GM23338 (cell line): ENCODE measurements at regions not wholly inside any gene's neighbourhood (a gene's known extent, or its start where the extent isn't known, plus 50 kb on each side); places are given as distances from the start of the nearest gene placed in this dataset.

Experiments
- ATAC-seq: fragments of 200-7000 bp; cut with Tn5 transposase; 3 replicates; pipeline ENCODE4 v1.9.1; 2020
- DNase-seq: peaks from one replicate; pipeline ENCODE4 v3.0.0-alpha.2; 2015; ENCODE audit warnings: low spot score
- H2AFZ ChIP-seq: fragments of 200-600 bp; sonication (generic); 2 replicates; pipeline ENCODE4 v1.8.0; 2016; ENCODE audit warnings: antibody characterized with exemption, mild to moderate bottlenecking, moderate library complexity
- H3F3A ChIP-seq: fragments of 200-600 bp; sonication (generic); replicated peaks from 2 replicates; pipeline ENCODE4 v1.8.0; 2017; ENCODE audit warnings: antibody characterized with exemption, mixed run types, low read depth
- H3K27ac ChIP-seq: fragments of 200-600 bp; sonication (generic); 2 replicates; pipeline ENCODE4 v1.6.1; 2016; ENCODE audit warnings: low read depth
- H3K27me3 ChIP-seq: fragments of 200-600 bp; sonication (generic); 2 replicates; pipeline ENCODE4 v1.8.0; 2016; ENCODE audit warnings: mild to moderate bottlenecking, mixed run types, moderate library complexity; ENCODE audit not compliant: insufficient read depth
- H3K36me3 ChIP-seq: fragments of 200-600 bp; sonication (generic); 2 replicates; pipeline ENCODE4 v1.8.0; 2016; ENCODE audit warnings: mild to moderate bottlenecking; ENCODE audit not compliant: insufficient read depth
- H3K4me1 ChIP-seq: fragments of 200-600 bp; sonication (generic); 2 replicates; pipeline ENCODE4 v1.8.0; 2016; ENCODE audit warnings: mild to moderate bottlenecking, moderate library complexity; ENCODE audit not compliant: insufficient read depth
- H3K4me2 ChIP-seq: fragments of 200-600 bp; sonication (generic); 2 replicates; pipeline ENCODE4 v1.7.1; 2017; ENCODE audit warnings: mixed run types
- H3K4me3 ChIP-seq: fragments of 200-600 bp; sonication (generic); 2 replicates; pipeline ENCODE4 v1.6.1; 2016; ENCODE audit warnings: mixed run types
- H3K79me2 ChIP-seq: fragments of 200-600 bp; sonication (generic); replicated peaks from 2 replicates; pipeline ENCODE4 v1.8.0; 2017; ENCODE audit warnings: mild to moderate bottlenecking; ENCODE audit not compliant: insufficient read depth
- H3K9me2 ChIP-seq: fragments of 200-600 bp; sonication (generic); 2 replicates; pipeline ENCODE4 v1.8.0; 2017; ENCODE audit not compliant: insufficient read depth
- H4K20me1 ChIP-seq: fragments of 200-600 bp; sonication (generic); replicated peaks from 2 replicates; pipeline ENCODE4 v1.8.0; 2017; ENCODE audit warnings: mild to moderate bottlenecking; ENCODE audit not compliant: insufficient read depth
- H3K27ac Mint-ChIP-seq: 2 replicates; pipeline ENCODE4 v1.8.0; 2020; ENCODE audit warnings: inconsistent platforms, mild to moderate bottlenecking, moderate library complexity, mixed read lengths
- H3K27me3 Mint-ChIP-seq: 3 replicates; pipeline ENCODE4 v1.8.0; 2022; ENCODE audit warnings: low read depth, mild to moderate bottlenecking, moderate library complexity, mixed read lengths, inconsistent platforms; ENCODE audit not compliant: insufficient read depth, poor library complexity
- H3K36me3 Mint-ChIP-seq: 3 replicates; pipeline ENCODE4 v1.8.0; 2021; ENCODE audit warnings: low read depth, mild to moderate bottlenecking, inconsistent platforms, moderate library complexity, mixed read lengths
- H3K4me1 Mint-ChIP-seq: 3 replicates; pipeline ENCODE4 v1.8.0; 2020; ENCODE audit warnings: mild to moderate bottlenecking, inconsistent platforms, mixed read lengths
- H3K4me3 Mint-ChIP-seq: 3 replicates; pipeline ENCODE4 v1.8.0; 2021; ENCODE audit warnings: moderate library complexity, mild to moderate bottlenecking, inconsistent platforms, mixed read lengths
- H3K9me3 Mint-ChIP-seq: 3 replicates; pipeline ENCODE4 v1.8.0; 2020; ENCODE audit warnings: moderate library complexity, mild to moderate bottlenecking, inconsistent platforms, mixed read lengths
- CREB1 ChIP-seq: fragments of 250-450 bp; sonication (Bioruptor Pico); IDR thresholded peaks from 2 replicates; pipeline ENCODE4 v1.5.0; 2020; ENCODE audit warnings: low read depth, mild to moderate bottlenecking, moderate library complexity
- EZH2 ChIP-seq: fragments of 200-600 bp; sonication (generic); IDR thresholded peaks from one replicate; pipeline ENCODE4 v1.8.0; 2017; ENCODE audit warnings: antibody characterized with exemption, mild to moderate bottlenecking, low read depth; ENCODE audit not compliant: unreplicated experiment
- EZH2phosphoT487 ChIP-seq: fragments of 200-600 bp; sonication (generic); IDR thresholded peaks from one replicate; pipeline ENCODE4 v1.8.1; 2018; ENCODE audit warnings: antibody characterized with exemption; ENCODE audit not compliant: unreplicated experiment
- JUNB ChIP-seq: IDR thresholded peaks from one replicate; pipeline ENCODE4 v1.6.1; 2016; ENCODE audit warnings: antibody characterized with exemption; ENCODE audit not compliant: unreplicated experiment
- NANOG ChIP-seq: IDR thresholded peaks from 2 replicates; pipeline ENCODE4 v1.6.1; 2016; ENCODE audit warnings: antibody characterized with exemption, borderline replicate concordance
- POLR2AphosphoS5 ChIP-seq: IDR thresholded peaks from 2 replicates; pipeline ENCODE4 v1.6.1; 2016; ENCODE audit warnings: antibody characterized with exemption, low read depth
- REST ChIP-seq: IDR thresholded peaks from one replicate; pipeline ENCODE4 v1.6.1; 2018; ENCODE audit warnings: antibody characterized with exemption; ENCODE audit not compliant: unreplicated experiment
- STAT1 ChIP-seq: IDR thresholded peaks from one replicate; pipeline ENCODE4 v1.6.1; 2016; ENCODE audit warnings: antibody characterized with exemption; ENCODE audit not compliant: unreplicated experiment
- ZNF114 ChIP-seq: fragments of 250-450 bp; sonication (Bioruptor Pico); IDR thresholded peaks from 2 replicates; pipeline ENCODE4 v1.5.0; 2020; ENCODE audit warnings: mild to moderate bottlenecking, moderate library complexity
- ZNF331 ChIP-seq: fragments of 250-450 bp; sonication (Bioruptor Pico); IDR thresholded peaks from 2 replicates; pipeline ENCODE4 v1.5.0; 2020; ENCODE audit warnings: low read depth, mild to moderate bottlenecking, moderate library complexity
- TF ChIP-seq, protein P1 (sequence below): fragments of 250-450 bp; sonication (Bioruptor Pico); IDR thresholded peaks from 2 replicates; pipeline ENCODE4 v1.5.0; 2020; ENCODE audit warnings: mild to moderate bottlenecking, moderate library complexity
- TF ChIP-seq, protein P2 (sequence below), 2 experiments: fragments of 200-600 bp in 1 of 2; sonication (generic) in 1 of 2; conservative IDR thresholded peaks; 2 replicates each; pipeline versions ENCODE4 v1.5.1 to v1.6.1; 2016 to 2017; ENCODE audit warnings: antibody characterized with exemption in 2 of 2, low read depth in 2 of 2, mild to moderate bottlenecking in 2 of 2, moderate library complexity in 1 of 2
- TF ChIP-seq, protein P3 (sequence below): IDR thresholded peaks from 2 replicates; pipeline ENCODE4 v1.6.1; 2016; ENCODE audit warnings: antibody characterized with exemption

GRCh38 chr14:28821993-28822392, 55.4 kb downstream of the FOXG1 start:
- TF ChIP-seq NANOG (no peak), CREB1 (CRISPR knock-in tag) (no peak), JUNB (no peak), EZH2phosphoT487 (no peak), POLR2AphosphoS5 (no peak), STAT1 (no peak), ZNF331 (CRISPR knock-in tag) (no peak), ZNF114 (CRISPR knock-in tag) (no peak), REST (no peak), EZH2 (no peak)
- TF ChIP-seq, protein P1, sequence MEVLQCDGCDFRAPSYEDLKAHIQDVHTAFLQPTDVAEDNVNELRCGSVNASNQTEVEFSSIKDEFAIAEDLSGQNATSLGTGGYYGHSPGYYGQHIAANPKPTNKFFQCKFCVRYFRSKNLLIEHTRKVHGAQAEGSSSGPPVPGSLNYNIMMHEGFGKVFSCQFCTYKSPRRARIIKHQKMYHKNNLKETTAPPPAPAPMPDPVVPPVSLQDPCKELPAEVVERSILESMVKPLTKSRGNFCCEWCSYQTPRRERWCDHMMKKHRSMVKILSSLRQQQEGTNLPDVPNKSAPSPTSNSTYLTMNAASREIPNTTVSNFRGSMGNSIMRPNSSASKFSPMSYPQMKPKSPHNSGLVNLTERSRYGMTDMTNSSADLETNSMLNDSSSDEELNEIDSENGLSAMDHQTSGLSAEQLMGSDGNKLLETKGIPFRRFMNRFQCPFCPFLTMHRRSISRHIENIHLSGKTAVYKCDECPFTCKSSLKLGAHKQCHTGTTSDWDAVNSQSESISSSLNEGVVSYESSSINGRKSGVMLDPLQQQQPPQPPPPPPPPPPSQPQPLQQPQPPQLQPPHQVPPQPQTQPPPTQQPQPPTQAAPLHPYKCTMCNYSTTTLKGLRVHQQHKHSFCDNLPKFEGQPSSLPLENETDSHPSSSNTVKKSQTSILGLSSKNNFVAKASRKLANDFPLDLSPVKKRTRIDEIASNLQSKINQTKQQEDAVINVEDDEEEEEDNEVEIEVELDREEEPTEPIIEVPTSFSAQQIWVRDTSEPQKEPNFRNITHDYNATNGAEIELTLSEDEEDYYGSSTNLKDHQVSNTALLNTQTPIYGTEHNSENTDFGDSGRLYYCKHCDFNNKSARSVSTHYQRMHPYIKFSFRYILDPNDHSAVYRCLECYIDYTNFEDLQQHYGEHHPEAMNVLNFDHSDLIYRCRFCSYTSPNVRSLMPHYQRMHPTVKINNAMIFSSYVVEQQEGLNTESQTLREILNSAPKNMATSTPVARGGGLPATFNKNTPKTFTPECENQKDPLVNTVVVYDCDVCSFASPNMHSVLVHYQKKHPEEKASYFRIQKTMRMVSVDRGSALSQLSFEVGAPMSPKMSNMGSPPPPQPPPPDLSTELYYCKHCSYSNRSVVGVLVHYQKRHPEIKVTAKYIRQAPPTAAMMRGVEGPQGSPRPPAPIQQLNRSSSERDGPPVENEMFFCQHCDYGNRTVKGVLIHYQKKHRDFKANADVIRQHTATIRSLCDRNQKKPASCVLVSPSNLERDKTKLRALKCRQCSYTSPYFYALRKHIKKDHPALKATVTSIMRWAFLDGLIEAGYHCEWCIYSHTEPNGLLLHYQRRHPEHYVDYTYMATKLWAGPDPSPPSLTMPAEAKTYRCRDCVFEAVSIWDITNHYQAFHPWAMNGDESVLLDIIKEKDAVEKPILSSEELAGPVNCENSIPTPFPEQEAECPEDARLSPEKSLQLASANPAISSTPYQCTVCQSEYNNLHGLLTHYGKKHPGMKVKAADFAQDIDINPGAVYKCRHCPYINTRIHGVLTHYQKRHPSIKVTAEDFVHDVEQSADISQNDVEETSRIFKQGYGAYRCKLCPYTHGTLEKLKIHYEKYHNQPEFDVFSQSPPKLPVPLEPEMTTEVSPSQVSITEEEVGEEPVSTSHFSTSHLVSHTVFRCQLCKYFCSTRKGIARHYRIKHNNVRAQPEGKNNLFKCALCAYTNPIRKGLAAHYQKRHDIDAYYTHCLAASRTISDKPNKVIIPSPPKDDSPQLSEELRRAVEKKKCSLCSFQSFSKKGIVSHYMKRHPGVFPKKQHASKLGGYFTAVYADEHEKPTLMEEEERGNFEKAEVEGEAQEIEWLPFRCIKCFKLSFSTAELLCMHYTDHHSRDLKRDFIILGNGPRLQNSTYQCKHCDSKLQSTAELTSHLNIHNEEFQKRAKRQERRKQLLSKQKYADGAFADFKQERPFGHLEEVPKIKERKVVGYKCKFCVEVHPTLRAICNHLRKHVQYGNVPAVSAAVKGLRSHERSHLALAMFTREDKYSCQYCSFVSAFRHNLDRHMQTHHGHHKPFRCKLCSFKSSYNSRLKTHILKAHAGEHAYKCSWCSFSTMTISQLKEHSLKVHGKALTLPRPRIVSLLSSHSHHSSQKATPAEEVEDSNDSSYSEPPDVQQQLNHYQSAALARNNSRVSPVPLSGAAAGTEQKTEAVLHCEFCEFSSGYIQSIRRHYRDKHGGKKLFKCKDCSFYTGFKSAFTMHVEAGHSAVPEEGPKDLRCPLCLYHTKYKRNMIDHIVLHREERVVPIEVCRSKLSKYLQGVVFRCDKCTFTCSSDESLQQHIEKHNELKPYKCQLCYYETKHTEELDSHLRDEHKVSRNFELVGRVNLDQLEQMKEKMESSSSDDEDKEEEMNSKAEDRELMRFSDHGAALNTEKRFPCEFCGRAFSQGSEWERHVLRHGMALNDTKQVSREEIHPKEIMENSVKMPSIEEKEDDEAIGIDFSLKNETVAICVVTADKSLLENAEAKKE = no peak
- TF ChIP-seq, protein P2, sequence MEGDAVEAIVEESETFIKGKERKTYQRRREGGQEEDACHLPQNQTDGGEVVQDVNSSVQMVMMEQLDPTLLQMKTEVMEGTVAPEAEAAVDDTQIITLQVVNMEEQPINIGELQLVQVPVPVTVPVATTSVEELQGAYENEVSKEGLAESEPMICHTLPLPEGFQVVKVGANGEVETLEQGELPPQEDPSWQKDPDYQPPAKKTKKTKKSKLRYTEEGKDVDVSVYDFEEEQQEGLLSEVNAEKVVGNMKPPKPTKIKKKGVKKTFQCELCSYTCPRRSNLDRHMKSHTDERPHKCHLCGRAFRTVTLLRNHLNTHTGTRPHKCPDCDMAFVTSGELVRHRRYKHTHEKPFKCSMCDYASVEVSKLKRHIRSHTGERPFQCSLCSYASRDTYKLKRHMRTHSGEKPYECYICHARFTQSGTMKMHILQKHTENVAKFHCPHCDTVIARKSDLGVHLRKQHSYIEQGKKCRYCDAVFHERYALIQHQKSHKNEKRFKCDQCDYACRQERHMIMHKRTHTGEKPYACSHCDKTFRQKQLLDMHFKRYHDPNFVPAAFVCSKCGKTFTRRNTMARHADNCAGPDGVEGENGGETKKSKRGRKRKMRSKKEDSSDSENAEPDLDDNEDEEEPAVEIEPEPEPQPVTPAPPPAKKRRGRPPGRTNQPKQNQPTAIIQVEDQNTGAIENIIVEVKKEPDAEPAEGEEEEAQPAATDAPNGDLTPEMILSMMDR (conservative IDR thresholded peaks at IDR 0.05; ENCODE audit: low read depth in 2 of 2) = no peak
- TF ChIP-seq, protein P3, sequence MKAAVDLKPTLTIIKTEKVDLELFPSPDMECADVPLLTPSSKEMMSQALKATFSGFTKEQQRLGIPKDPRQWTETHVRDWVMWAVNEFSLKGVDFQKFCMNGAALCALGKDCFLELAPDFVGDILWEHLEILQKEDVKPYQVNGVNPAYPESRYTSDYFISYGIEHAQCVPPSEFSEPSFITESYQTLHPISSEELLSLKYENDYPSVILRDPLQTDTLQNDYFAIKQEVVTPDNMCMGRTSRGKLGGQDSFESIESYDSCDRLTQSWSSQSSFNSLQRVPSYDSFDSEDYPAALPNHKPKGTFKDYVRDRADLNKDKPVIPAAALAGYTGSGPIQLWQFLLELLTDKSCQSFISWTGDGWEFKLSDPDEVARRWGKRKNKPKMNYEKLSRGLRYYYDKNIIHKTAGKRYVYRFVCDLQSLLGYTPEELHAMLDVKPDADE = no peak
- Histone ChIP-seq H3K4me2 (no peak overlapping the region), H3K4me1 (no peaks in the 10 kb centered on the region), H3K36me3 (no peaks in the 10 kb centered on the region), H3F3A (no peaks in the 10 kb centered on the region), H4K20me1 (no peaks in the 10 kb centered on the region), H3K79me2 (no peaks in the 10 kb centered on the region), H3K9me2 (no peaks in the 10 kb centered on the region), H3K4me3 (no peak overlapping the region), H3K27ac (no peak overlapping the region), H3K27me3 (no peaks in the 10 kb centered on the region), H2AFZ (no peak overlapping the region)
- Mint-ChIP-seq H3K27me3 (no peaks in the 10 kb centered on the region), H3K4me3 (no peak overlapping the region), H3K27ac (no peak overlapping the region), H3K4me1 (no peaks in the 10 kb centered on the region), H3K36me3 (peaks cover 9% of the 10 kb centered on the region; the same call in 2 of the 3 replicates), H3K9me3 (peaks cover 9% of the 10 kb centered on the region)
- DNase-seq (no peak), ATAC-seq (no peak)
